ENCODE measurements at regions not wholly inside any gene's neighbourhood (a gene's known extent, or its start where the extent isn't known, plus 50 kb on each side); places are given as distances from the start of the nearest gene placed in this dataset.

- TF ChIP-seq CTCF (conservative IDR thresholded peaks at IDR 0.05) (no peak), EZH2 (IDR thresholded peaks at IDR 0.05; ENCODE audit: low read depth) (no peak)
These were observed 118.5 kb downstream of the KIF2B start for GRCh38 chr17:53941231-53941630.
